GM12874 (cell line): ENCODE measurements at regions not wholly inside any gene's neighbourhood (a gene's known extent, or its start where the extent isn't known, plus 50 kb on each side); places are given as distances from the start of the nearest gene placed in this dataset.

Experiments
- CTCF ChIP-seq: IDR thresholded peaks from 2 replicates; pipeline ENCODE4 v1.5.1; 2011; ENCODE audit warnings: low read depth, mild to moderate bottlenecking, control low read depth, low read length, moderate library complexity; ENCODE audit not compliant: insufficient read depth

- no peak for TF ChIP-seq CTCF
Observed at GRCh38 chrX:139113708-139114107, 402.2 kb upstream of the FGF13 start.

- no peak for TF ChIP-seq CTCF
Observed at GRCh38 chrX:139112432-139112831, 400.9 kb upstream of the FGF13 start.

- TF ChIP-seq CTCF, result no peak
Observed at GRCh38 chrX:139106069-139106468, 394.6 kb upstream of the FGF13 start.

- TF ChIP-seq CTCF, result no peak
Observed at GRCh38 chrX:139094671-139095592, 383.4 kb upstream of the FGF13 start.

GRCh38 chrX:139093201-139093600 lies 381.7 kb upstream of the FGF13 start:
- TF ChIP-seq CTCF, result no peak

- TF ChIP-seq CTCF, result no peak
Observed at GRCh38 chrX:139091878-139092277, 380.4 kb upstream of the FGF13 start.

- TF ChIP-seq CTCF, result no peak
Observed at GRCh38 chrX:139091066-139091465, 379.5 kb upstream of the FGF13 start.
